ENCODE measurements at regions not wholly inside any gene's neighbourhood (a gene's known extent, or its start where the extent isn't known, plus 50 kb on each side); places are given as distances from the start of the nearest gene placed in this dataset.
"Not testable (repeated sequence)": the region's sequence is repeated elsewhere in the genome, so short reads cannot be mapped to it uniquely, and the experiment has no call there.

- Mint-ChIP-seq H3K9me3 (peaks cover 15% of the 10 kb centered on the region), H3K4me3 (no peak overlapping the region), H3K27me3 (ENCODE audit: low read depth) (no peaks in the 10 kb centered on the region), H3K27ac (no peak overlapping the region), H3K36me3 (ENCODE audit: low read depth) (no peaks in the 10 kb centered on the region), H3K4me1 (ENCODE audit: low read depth) (no peaks in the 10 kb centered on the region)
Measured at GRCh38 chr6:164982389-164982788, 327.0 kb downstream of the C6orf118 start.

GRCh38 chr6:164967102-164967501, 342.3 kb downstream of the C6orf118 start:
- Mint-ChIP-seq H3K4me3 (no peak overlapping the region), H3K9me3 (peaks cover 13% of the 10 kb centered on the region), H3K4me1 (ENCODE audit: low read depth) (no peaks in the 10 kb centered on the region), H3K27me3 (ENCODE audit: low read depth) (no peaks in the 10 kb centered on the region), H3K36me3 (ENCODE audit: low read depth) (no peaks in the 10 kb centered on the region), H3K27ac (no peak overlapping the region)

- Mint-ChIP-seq H3K27ac (no peak overlapping the region), H3K9me3 (peaks cover 17% of the 10 kb centered on the region), H3K36me3 (ENCODE audit: low read depth) (no peaks in the 10 kb centered on the region), H3K4me1 (ENCODE audit: low read depth) (no peaks in the 10 kb centered on the region), H3K4me3 (no peak overlapping the region), H3K27me3 (ENCODE audit: low read depth) (no peaks in the 10 kb centered on the region)
Measured at GRCh38 chr6:164962805-164963204, 346.6 kb downstream of the C6orf118 start.

- H3K4me1 Mint-ChIP-seq (ENCODE audit: low read depth): no peaks in the 10 kb centered on the region
- H3K9me3 Mint-ChIP-seq: peaks cover 6% of the 10 kb centered on the region
- no peak overlapping the region for H3K4me3 Mint-ChIP-seq
- no peaks in the 10 kb centered on the region for H3K27me3 Mint-ChIP-seq (ENCODE audit: low read depth)
- no peaks in the 10 kb centered on the region for H3K36me3 Mint-ChIP-seq (ENCODE audit: low read depth)
- H3K27ac Mint-ChIP-seq: no peak overlapping the region
Measured at GRCh38 chr6:164947164-164947563, 362.2 kb downstream of the C6orf118 start.

- H3K36me3 Mint-ChIP-seq (ENCODE audit: low read depth): no peaks in the 10 kb centered on the region
- no peaks in the 10 kb centered on the region for H3K27me3 Mint-ChIP-seq (ENCODE audit: low read depth)
- H3K27ac Mint-ChIP-seq: no peak overlapping the region
- H3K4me3 Mint-ChIP-seq: no peak overlapping the region
- no peaks in the 10 kb centered on the region for H3K4me1 Mint-ChIP-seq (ENCODE audit: low read depth)
- peaks cover 6% of the 10 kb centered on the region for H3K9me3 Mint-ChIP-seq
Measured at GRCh38 chr6:164942271-164942670, 367.1 kb downstream of the C6orf118 start.

GRCh38 chr6:164933238-164933794, 376.1 kb downstream of the C6orf118 start:
- not testable (repeated sequence) for H3K27ac Mint-ChIP-seq; H3K36me3 Mint-ChIP-seq (ENCODE audit: low read depth); H3K4me1 Mint-ChIP-seq (ENCODE audit: low read depth); H3K9me3 Mint-ChIP-seq; H3K27me3 Mint-ChIP-seq (ENCODE audit: low read depth); H3K4me3 Mint-ChIP-seq

GRCh38 chr6:164929408-164929977, 379.9 kb downstream of the C6orf118 start:
- no peaks in the 10 kb centered on the region for H3K9me3 Mint-ChIP-seq
- H3K4me1 Mint-ChIP-seq (ENCODE audit: low read depth): no peaks in the 10 kb centered on the region
- H3K27me3 Mint-ChIP-seq (ENCODE audit: low read depth): no peaks in the 10 kb centered on the region
- H3K4me3 Mint-ChIP-seq: no peak overlapping the region
- no peaks in the 10 kb centered on the region for H3K36me3 Mint-ChIP-seq (ENCODE audit: low read depth)
- no peak overlapping the region for H3K27ac Mint-ChIP-seq

- no peak overlapping the region for H3K4me3 Mint-ChIP-seq
Measured at GRCh38 chr6:164928728-164929407, 380.5 kb downstream of the C6orf118 start.

GRCh38 chr6:164928057-164928727, 381.2 kb downstream of the C6orf118 start:
- Mint-ChIP-seq H3K36me3 (ENCODE audit: low read depth) (no peaks in the 10 kb centered on the region), H3K4me1 (ENCODE audit: low read depth) (no peaks in the 10 kb centered on the region), H3K9me3 (no peaks in the 10 kb centered on the region), H3K27ac (no peak overlapping the region), H3K27me3 (ENCODE audit: low read depth) (no peaks in the 10 kb centered on the region), H3K4me3 (no peak overlapping the region)

More at GRCh38 chr6:164928728-164929407, 380.5 kb downstream of the C6orf118 start:
- H3K27ac Mint-ChIP-seq: no peak overlapping the region
- H3K4me1 Mint-ChIP-seq (ENCODE audit: low read depth): no peaks in the 10 kb centered on the region
- no peaks in the 10 kb centered on the region for H3K27me3 Mint-ChIP-seq (ENCODE audit: low read depth)
- H3K9me3 Mint-ChIP-seq: no peaks in the 10 kb centered on the region
- no peaks in the 10 kb centered on the region for H3K36me3 Mint-ChIP-seq (ENCODE audit: low read depth)

GRCh38 chr6:164927288-164928056, 381.9 kb downstream of the C6orf118 start:
- Mint-ChIP-seq H3K4me3 (no peak overlapping the region), H3K4me1 (ENCODE audit: low read depth) (no peaks in the 10 kb centered on the region)

GRCh38 chr6:164926686-164927085, 382.7 kb downstream of the C6orf118 start:
- Mint-ChIP-seq H3K9me3 (no peaks in the 10 kb centered on the region), H3K27me3 (ENCODE audit: low read depth) (no peaks in the 10 kb centered on the region), H3K4me3 (no peak overlapping the region), H3K4me1 (ENCODE audit: low read depth) (no peaks in the 10 kb centered on the region), H3K36me3 (ENCODE audit: low read depth) (no peaks in the 10 kb centered on the region), H3K27ac (no peak overlapping the region)

More at GRCh38 chr6:164927288-164928056, 381.9 kb downstream of the C6orf118 start:
- Mint-ChIP-seq H3K27me3 (ENCODE audit: low read depth) (no peaks in the 10 kb centered on the region), H3K36me3 (ENCODE audit: low read depth) (no peaks in the 10 kb centered on the region), H3K27ac (no peak overlapping the region), H3K9me3 (no peaks in the 10 kb centered on the region)

- Mint-ChIP-seq H3K9me3 (no peaks in the 10 kb centered on the region), H3K27me3 (ENCODE audit: low read depth) (no peaks in the 10 kb centered on the region)
Measured at GRCh38 chr6:164925681-164926530, 383.5 kb downstream of the C6orf118 start.

GRCh38 chr6:164924674-164925073, 384.7 kb downstream of the C6orf118 start:
- H3K4me1 Mint-ChIP-seq (ENCODE audit: low read depth): no peaks in the 10 kb centered on the region

More at GRCh38 chr6:164925681-164926530, 383.5 kb downstream of the C6orf118 start:
- H3K4me3 Mint-ChIP-seq: no peak overlapping the region
- H3K36me3 Mint-ChIP-seq (ENCODE audit: low read depth): no peaks in the 10 kb centered on the region
- no peak overlapping the region for H3K27ac Mint-ChIP-seq
- H3K4me1 Mint-ChIP-seq (ENCODE audit: low read depth): no peaks in the 10 kb centered on the region

More at GRCh38 chr6:164924674-164925073, 384.7 kb downstream of the C6orf118 start:
- Mint-ChIP-seq H3K27ac (no peak overlapping the region), H3K4me3 (no peak overlapping the region), H3K9me3 (no peaks in the 10 kb centered on the region), H3K36me3 (ENCODE audit: low read depth) (no peaks in the 10 kb centered on the region), H3K27me3 (ENCODE audit: low read depth) (no peaks in the 10 kb centered on the region)

All from T-helper 1 cell treated with Interleukin-12 subunit alpha and Interleukin-12 subunit beta and Interleukin-4 antibody, amounts not matched to agents 30 μg/mL and 1 μg/mL, for 36 hours (primary cell).